ENCODE measurements at regions not wholly inside any gene's neighbourhood (a gene's known extent, or its start where the extent isn't known, plus 50 kb on each side); places are given as distances from the start of the nearest gene placed in this dataset.

DNA sequence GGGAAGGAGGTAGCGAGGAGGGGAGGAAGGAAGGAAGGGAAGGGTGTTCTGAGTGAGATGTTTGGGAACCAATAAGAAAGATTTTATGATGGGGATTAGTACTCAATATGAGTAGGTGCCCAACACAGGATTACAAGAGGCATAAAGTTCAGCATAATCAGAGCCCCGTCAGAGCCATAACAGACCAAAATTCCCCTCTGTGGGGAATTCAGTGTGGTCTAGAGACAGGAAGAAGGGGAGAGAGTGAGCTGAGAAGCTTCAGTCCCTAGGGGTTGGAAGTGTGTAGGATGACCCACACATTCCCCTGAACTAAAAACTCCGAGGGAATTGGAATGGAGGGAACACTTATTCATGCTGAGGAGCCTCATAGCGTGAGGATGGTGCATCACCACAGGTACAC, 160.3 kb upstream of the SASH1 start:
- TF ChIP-seq EZH2 (IDR thresholded peaks at IDR 0.05; ENCODE audit: low read length, unreplicated experiment) (no peak), EZH2phosphoT487 (IDR thresholded peaks at IDR 0.05; ENCODE audit: borderline replicate concordance, low read length) (no peak)
- TF ChIP-seq, protein P1, sequence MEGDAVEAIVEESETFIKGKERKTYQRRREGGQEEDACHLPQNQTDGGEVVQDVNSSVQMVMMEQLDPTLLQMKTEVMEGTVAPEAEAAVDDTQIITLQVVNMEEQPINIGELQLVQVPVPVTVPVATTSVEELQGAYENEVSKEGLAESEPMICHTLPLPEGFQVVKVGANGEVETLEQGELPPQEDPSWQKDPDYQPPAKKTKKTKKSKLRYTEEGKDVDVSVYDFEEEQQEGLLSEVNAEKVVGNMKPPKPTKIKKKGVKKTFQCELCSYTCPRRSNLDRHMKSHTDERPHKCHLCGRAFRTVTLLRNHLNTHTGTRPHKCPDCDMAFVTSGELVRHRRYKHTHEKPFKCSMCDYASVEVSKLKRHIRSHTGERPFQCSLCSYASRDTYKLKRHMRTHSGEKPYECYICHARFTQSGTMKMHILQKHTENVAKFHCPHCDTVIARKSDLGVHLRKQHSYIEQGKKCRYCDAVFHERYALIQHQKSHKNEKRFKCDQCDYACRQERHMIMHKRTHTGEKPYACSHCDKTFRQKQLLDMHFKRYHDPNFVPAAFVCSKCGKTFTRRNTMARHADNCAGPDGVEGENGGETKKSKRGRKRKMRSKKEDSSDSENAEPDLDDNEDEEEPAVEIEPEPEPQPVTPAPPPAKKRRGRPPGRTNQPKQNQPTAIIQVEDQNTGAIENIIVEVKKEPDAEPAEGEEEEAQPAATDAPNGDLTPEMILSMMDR (conservative IDR thresholded peaks at IDR 0.05; ENCODE audit: low read depth, low read length): no peak
- no peak overlapping the region for H3K9ac ChIP-seq (ENCODE audit: low read length)
- H3K4me3 ChIP-seq (ENCODE audit: low read length): no peak overlapping the region
- DNase-seq (no peak), ATAC-seq (no peak)
- no peaks in the 10 kb centered on the region for H3K4me1 ChIP-seq (ENCODE audit: insufficient read depth, low read length)
- no peaks in the 10 kb centered on the region for H3K9me3 ChIP-seq (ENCODE audit: low read length)
- BruUV-seq (replicated peaks): no TSS peak
- no peak overlapping the region for H2AFZ ChIP-seq (ENCODE audit: low read length)
- H3K4me2 ChIP-seq (ENCODE audit: low read length): no peak overlapping the region
- H3K79me2 ChIP-seq (ENCODE audit: low read length): no peaks in the 10 kb centered on the region
- H4K20me1 ChIP-seq (ENCODE audit: low read length): no peaks in the 10 kb centered on the region
- no peaks in the 10 kb centered on the region for H3F3A ChIP-seq (ENCODE audit: low read length, unreplicated experiment)
- intact Hi-C loops (cut with micrococcal nuclease): no loop called here
- H3K9me2 ChIP-seq (replicated peaks; ENCODE audit: low read length): no peaks in the 10 kb centered on the region
- CTCF ChIA-PET: no interaction called here
- H3K27ac ChIP-seq (ENCODE audit: low read length): no peak overlapping the region
- POLR2A ChIA-PET (ENCODE audit: unreplicated experiment): no interaction called here
- no peaks in the 10 kb centered on the region for H3K27me3 ChIP-seq (ENCODE audit: low read length)
- H3K36me3 ChIP-seq (ENCODE audit: low read depth, low read length): no peaks in the 10 kb centered on the region

DNA sequence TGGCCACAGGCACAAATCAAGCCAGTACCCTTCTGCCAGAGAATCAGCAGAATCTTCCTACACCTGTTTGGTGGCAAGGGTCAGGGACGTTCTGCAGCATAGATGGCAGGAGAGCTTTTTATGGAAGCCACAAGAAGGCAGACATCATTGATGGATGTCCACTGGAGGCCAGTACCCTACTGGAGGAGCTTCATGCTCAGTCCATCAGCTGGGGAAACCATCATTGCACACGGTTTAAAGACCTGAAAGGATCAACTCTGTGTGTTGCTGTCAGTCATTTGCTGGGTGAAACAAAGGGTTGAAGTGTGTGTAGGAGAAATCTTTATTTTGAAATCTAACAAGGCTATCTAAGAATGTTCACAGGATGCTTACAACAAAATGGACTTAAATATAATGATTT, 158.9 kb upstream of the SASH1 start:
- no peaks in the 10 kb centered on the region for H3K36me3 ChIP-seq (ENCODE audit: low read depth, low read length)
- no peak overlapping the region for H3K4me2 ChIP-seq (ENCODE audit: low read length)
- ATAC-seq (no peak), DNase-seq (no peak)
- H4K20me1 ChIP-seq (ENCODE audit: low read length): no peaks in the 10 kb centered on the region
- no peaks in the 10 kb centered on the region for H3K9me2 ChIP-seq (replicated peaks; ENCODE audit: low read length)
- POLR2A ChIA-PET (ENCODE audit: unreplicated experiment): no interaction called here
- intact Hi-C loops (cut with micrococcal nuclease): no loop called here
- no peaks in the 10 kb centered on the region for H3K79me2 ChIP-seq (ENCODE audit: low read length)
- H3K27ac ChIP-seq (ENCODE audit: low read length): no peak overlapping the region
- no TSS peak for BruUV-seq (replicated peaks)
- no peaks in the 10 kb centered on the region for H3K27me3 ChIP-seq (ENCODE audit: low read length)
- H2AFZ ChIP-seq (ENCODE audit: low read length): no peak overlapping the region
- H3K4me1 ChIP-seq (ENCODE audit: insufficient read depth, low read length): no peaks in the 10 kb centered on the region
- no peaks in the 10 kb centered on the region for H3K9me3 ChIP-seq (ENCODE audit: low read length)
- H3K4me3 ChIP-seq (ENCODE audit: low read length): no peak overlapping the region
- TF ChIP-seq, protein P1 (conservative IDR thresholded peaks at IDR 0.05; ENCODE audit: low read depth, low read length): no peak
- TF ChIP-seq EZH2 (IDR thresholded peaks at IDR 0.05; ENCODE audit: low read length, unreplicated experiment) (no peak), EZH2phosphoT487 (IDR thresholded peaks at IDR 0.05; ENCODE audit: borderline replicate concordance, low read length) (no peak)
- H3K9ac ChIP-seq (ENCODE audit: low read length): no peak overlapping the region
- H3F3A ChIP-seq (ENCODE audit: low read length, unreplicated experiment): no peaks in the 10 kb centered on the region
- CTCF ChIA-PET: no interaction called here

DNA sequence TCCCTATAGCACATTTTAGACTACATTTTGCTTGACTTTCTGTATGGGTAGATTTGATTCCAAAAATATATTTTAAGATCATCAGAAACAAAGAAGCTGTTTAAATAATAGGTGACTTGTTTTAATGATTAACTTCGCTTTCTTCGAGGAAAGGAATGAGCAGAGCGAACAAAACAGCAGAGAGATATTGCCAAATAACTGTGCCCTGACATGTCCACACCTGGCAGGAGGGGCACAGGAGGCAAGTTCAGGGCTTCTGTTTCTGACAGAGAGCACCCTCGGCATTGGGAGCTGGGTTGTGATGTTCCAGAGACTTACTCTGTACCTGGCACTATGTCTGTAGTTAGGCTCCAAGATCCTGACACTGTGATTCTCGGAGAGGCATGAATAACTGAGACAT, 155.7 kb upstream of the SASH1 start:
- Histone ChIP-seq H3K9me3 (ENCODE audit: low read length) (no peaks in the 10 kb centered on the region), H3K27ac (ENCODE audit: low read length) (no peak overlapping the region), H3K27me3 (ENCODE audit: low read length) (no peaks in the 10 kb centered on the region), H3K4me1 (ENCODE audit: insufficient read depth, low read length) (peaks cover 15% of the 10 kb centered on the region), H3K9ac (ENCODE audit: low read length) (no peak overlapping the region), H3K4me2 (ENCODE audit: low read length) (no peak overlapping the region), H3K9me2 (replicated peaks; ENCODE audit: low read length) (no peaks in the 10 kb centered on the region), H4K20me1 (ENCODE audit: low read length) (no peaks in the 10 kb centered on the region), H3K4me3 (ENCODE audit: low read length) (no peak overlapping the region), H3F3A (ENCODE audit: low read length, unreplicated experiment) (no peaks in the 10 kb centered on the region), H2AFZ (ENCODE audit: low read length) (no peak overlapping the region), H3K36me3 (ENCODE audit: low read depth, low read length) (no peaks in the 10 kb centered on the region), H3K79me2 (ENCODE audit: low read length) (no peaks in the 10 kb centered on the region)
- no TSS peak for BruUV-seq (replicated peaks)
- ChIA-PET CTCF (no interaction called here), POLR2A (ENCODE audit: unreplicated experiment) (no interaction called here)
- DNase-seq: no peak
- TF ChIP-seq EZH2 (IDR thresholded peaks at IDR 0.05; ENCODE audit: low read length, unreplicated experiment) (no peak), EZH2phosphoT487 (IDR thresholded peaks at IDR 0.05; ENCODE audit: borderline replicate concordance, low read length) (no peak)
- TF ChIP-seq, protein P1 (conservative IDR thresholded peaks at IDR 0.05; ENCODE audit: low read depth, low read length): no peak
- ATAC-seq: no peak
- intact Hi-C loops (cut with micrococcal nuclease): no loop called here

Data from PC-3 (cell line).